GM10248 (cell line): ENCODE measurements at regions not wholly inside any gene's neighbourhood (a gene's known extent, or its start where the extent isn't known, plus 50 kb on each side); places are given as distances from the start of the nearest gene placed in this dataset.

Experiments
- CTCF ChIA-PET: fragments of 300-600 bp; sonication (Branson Sonifier 250); formaldehyde crosslinking; extraction: SDS; loops from one replicate; lab custom pipeline; 2021; ENCODE audit warnings: antibody characterized with exemption; lab: Yijun Ruan, JAX
- POLR2A ChIA-PET: fragments of 350-650 bp; sonication (Branson Sonifier 250); formaldehyde crosslinking; extraction: SDS; loops from one replicate; lab custom pipeline; 2020; ENCODE audit warnings: antibody characterized with exemption; lab: Yijun Ruan, JAX
- DNase-seq: peaks from one replicate; pipeline ENCODE4 v3.0.0; 2012; ENCODE audit errors: extremely low spot score
- CTCF ChIP-seq: IDR thresholded peaks from 2 replicates; pipeline ENCODE4 v1.5.1; 2012; ENCODE audit warnings: mild to moderate bottlenecking, low read depth; ENCODE audit errors: extremely low read depth, missing control alignments, control extremely low read depth

GRCh38 chr6:82611751-82612150 lies 248.1 kb downstream of the TPBG start:
- ChIA-PET POLR2A (no interaction called here), CTCF (no interaction called here)
- no peak for DNase-seq
- no peak for TF ChIP-seq CTCF

- ChIA-PET POLR2A (no interaction called here), CTCF (no interaction called here)
- DNase-seq: no peak
- TF ChIP-seq CTCF: no peak
These were observed 248.9 kb downstream of the TPBG start for GRCh38 chr6:82612475-82613039.

- DNase-seq: no peak
- POLR2A ChIA-PET: no interaction called here
- TF ChIP-seq CTCF: no peak
- CTCF ChIA-PET: interaction anchor here (1.7 kb wide), 1 partner anchor 21 kb away, joined by 4 read pairs; no protein-coding TSS in a partner anchor
These were observed 250.9 kb downstream of the TPBG start for GRCh38 chr6:82614518-82614917.

- TF ChIP-seq CTCF: no peak
- DNase-seq: no peak
- ChIA-PET CTCF (no interaction called here), POLR2A (no interaction called here)
These were observed 252.9 kb downstream of the TPBG start for GRCh38 chr6:82616386-82617028.

GRCh38 chr6:82617648-82618047 lies 254.0 kb downstream of the TPBG start:
- no peak for TF ChIP-seq CTCF
- POLR2A ChIA-PET: no interaction called here
- DNase-seq: no peak
- CTCF ChIA-PET: no interaction called here

GRCh38 chr6:82619573-82619972 lies 256.0 kb downstream of the TPBG start:
- CTCF ChIA-PET: no interaction called here
- no peak for TF ChIP-seq CTCF
- no peak for DNase-seq
- POLR2A ChIA-PET: no interaction called here
